Dermis microvascular lymphatic vessel endothelial cell (primary cell): ENCODE measurements at regions not wholly inside any gene's neighbourhood (a gene's known extent, or its start where the extent isn't known, plus 50 kb on each side); places are given as distances from the start of the nearest gene placed in this dataset.
"Not testable (repeated sequence)": the region's sequence is repeated elsewhere in the genome, so short reads cannot be mapped to it uniquely, and the experiment has no call there.

ENCODE experiments used
- DNase-seq, 2 donors: peaks; one replicate each; pipeline versions ENCODE4 v3.0.0 to v3.0.0-alpha.2; 2010; ENCODE audit warnings: low read depth in 2 of 2

GRCh38 chr2:203629699-203630098, 76.7 kb upstream of the CD28 start:
- DNase-seq: no peak

GRCh38 chr2:203631068-203631757, 75.2 kb upstream of the CD28 start:
- no peak for DNase-seq

GRCh38 chr2:203636588-203637470, 69.6 kb upstream of the CD28 start:
- no peak for DNase-seq

GRCh38 chr2:203637471-203638167, 68.8 kb upstream of the CD28 start:
- DNase-seq: no peak

GRCh38 chr2:203641865-203642264, 64.6 kb upstream of the CD28 start:
- DNase-seq: not testable (repeated sequence)

GRCh38 chr2:203642841-203643240, 63.6 kb upstream of the CD28 start:
- DNase-seq: not testable (repeated sequence)

GRCh38 chr2:203645831-203646230, 60.6 kb upstream of the CD28 start:
- DNase-seq: no peak

- DNase-seq: no peak
Measured at GRCh38 chr2:203646266-203646864, 60.1 kb upstream of the CD28 start.

- DNase-seq: no peak
Measured at GRCh38 chr2:203646961-203647360, 59.5 kb upstream of the CD28 start.

- DNase-seq: no peak
Measured at GRCh38 chr2:203647579-203647978, 58.9 kb upstream of the CD28 start.

- DNase-seq: no peak
Measured at GRCh38 chr2:203648273-203648672, 58.2 kb upstream of the CD28 start.

- DNase-seq: no peak
Measured at GRCh38 chr2:203649176-203649814, 57.1 kb upstream of the CD28 start.

GRCh38 chr2:203650860-203651613, 55.4 kb upstream of the CD28 start:
- peak; percentile 36 to 68 for DNase-seq

GRCh38 chr2:203651621-203652020, 54.8 kb upstream of the CD28 start:
- no peak for DNase-seq

- no peak for DNase-seq
Measured at GRCh38 chr2:203654826-203655225, 51.6 kb upstream of the CD28 start.

- DNase-seq: peak in 1 of 2 donors; percentile 38
Measured at GRCh38 chr2:203656522-203657287, 49.7 kb upstream of the CD28 start.
